Upper lobe of left lung (tissue), 4 donors: ENCODE measurements at regions not wholly inside any gene's neighbourhood (a gene's known extent, or its start where the extent isn't known, plus 50 kb on each side); places are given as distances from the start of the nearest gene placed in this dataset.

Experiments used
- POLR2AphosphoS5 ChIP-seq, 2 donors: sonication (generic); formaldehyde crosslinking; IDR thresholded peaks; one replicate each; pipeline ENCODE4 v1.5.1; 2017; ENCODE audit warnings: antibody characterized with exemption in 2 of 2
- TF ChIP-seq, protein P1 (sequence below), 6 experiments: fragments of 450-650 bp in 4 of 6; fragments of 200-600 bp in 2 of 6; sonication (generic) in 2 of 6; IDR thresholded peaks; one replicate each; pipeline ENCODE4 v1.5.1; 2016 to 2019; ENCODE audit warnings: antibody characterized with exemption in 6 of 6

DNA sequence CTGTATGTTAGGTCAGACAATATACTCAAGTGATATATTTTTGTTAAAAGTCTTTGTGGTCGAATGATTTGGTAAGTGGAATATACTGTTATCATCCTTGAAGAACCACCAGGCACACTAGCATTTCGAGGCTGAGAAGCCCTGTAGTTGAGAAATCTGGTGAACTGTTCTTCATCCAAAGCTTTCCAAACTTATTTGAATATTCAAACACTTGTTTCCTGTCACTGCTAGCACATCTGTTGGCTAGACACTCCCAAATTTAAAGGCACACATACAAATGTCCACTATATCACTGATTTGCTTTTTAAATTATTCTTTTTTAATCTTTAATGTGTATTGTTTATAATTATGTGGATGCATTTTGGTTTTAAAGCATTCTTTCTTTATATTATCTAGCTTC lies 241.9 kb upstream of the CNTNAP5 start:
- TF ChIP-seq, protein P1, sequence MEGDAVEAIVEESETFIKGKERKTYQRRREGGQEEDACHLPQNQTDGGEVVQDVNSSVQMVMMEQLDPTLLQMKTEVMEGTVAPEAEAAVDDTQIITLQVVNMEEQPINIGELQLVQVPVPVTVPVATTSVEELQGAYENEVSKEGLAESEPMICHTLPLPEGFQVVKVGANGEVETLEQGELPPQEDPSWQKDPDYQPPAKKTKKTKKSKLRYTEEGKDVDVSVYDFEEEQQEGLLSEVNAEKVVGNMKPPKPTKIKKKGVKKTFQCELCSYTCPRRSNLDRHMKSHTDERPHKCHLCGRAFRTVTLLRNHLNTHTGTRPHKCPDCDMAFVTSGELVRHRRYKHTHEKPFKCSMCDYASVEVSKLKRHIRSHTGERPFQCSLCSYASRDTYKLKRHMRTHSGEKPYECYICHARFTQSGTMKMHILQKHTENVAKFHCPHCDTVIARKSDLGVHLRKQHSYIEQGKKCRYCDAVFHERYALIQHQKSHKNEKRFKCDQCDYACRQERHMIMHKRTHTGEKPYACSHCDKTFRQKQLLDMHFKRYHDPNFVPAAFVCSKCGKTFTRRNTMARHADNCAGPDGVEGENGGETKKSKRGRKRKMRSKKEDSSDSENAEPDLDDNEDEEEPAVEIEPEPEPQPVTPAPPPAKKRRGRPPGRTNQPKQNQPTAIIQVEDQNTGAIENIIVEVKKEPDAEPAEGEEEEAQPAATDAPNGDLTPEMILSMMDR (IDR thresholded peaks at IDR 0.05): no peak
- TF ChIP-seq POLR2AphosphoS5 (IDR thresholded peaks at IDR 0.05): no peak
